ENCODE measurements at regions not wholly inside any gene's neighbourhood (a gene's known extent, or its start where the extent isn't known, plus 50 kb on each side); places are given as distances from the start of the nearest gene placed in this dataset.

- no peak for DNase-seq
These were observed 827.0 kb upstream of the IGFBP3 start for GRCh38 chr7:46747869-46748576.

- DNase-seq, result no peak
These were observed 825.9 kb upstream of the IGFBP3 start for GRCh38 chr7:46746695-46747687.

GRCh38 chr7:46745707-46746090 lies 824.6 kb upstream of the IGFBP3 start:
- DNase-seq, result no peak

GRCh38 chr7:46744957-46745706 lies 824.1 kb upstream of the IGFBP3 start:
- DNase-seq, result no peak

GRCh38 chr7:46742601-46743000 lies 821.5 kb upstream of the IGFBP3 start:
- DNase-seq, result no peak

- DNase-seq, result no peak
These were observed 821.0 kb upstream of the IGFBP3 start for GRCh38 chr7:46741938-46742540.

GRCh38 chr7:46741181-46741580 lies 820.1 kb upstream of the IGFBP3 start:
- DNase-seq, result no peak

- DNase-seq, result no peak
These were observed 818.6 kb upstream of the IGFBP3 start for GRCh38 chr7:46739518-46740234.

- no peak for DNase-seq
These were observed 817.7 kb upstream of the IGFBP3 start for GRCh38 chr7:46738796-46739195.

- no peak for DNase-seq
These were observed 817.1 kb upstream of the IGFBP3 start for GRCh38 chr7:46738165-46738564.

- no peak for DNase-seq
These were observed 804.8 kb upstream of the IGFBP3 start for GRCh38 chr7:46725838-46726237.

- no peak for DNase-seq
These were observed 804.1 kb upstream of the IGFBP3 start for GRCh38 chr7:46725136-46725535.

GRCh38 chr7:46723742-46724141 lies 802.7 kb upstream of the IGFBP3 start:
- DNase-seq, result no peak

GRCh38 chr7:46723003-46723402 lies 801.9 kb upstream of the IGFBP3 start:
- no peak for DNase-seq

GRCh38 chr7:46720761-46721160 lies 799.7 kb upstream of the IGFBP3 start:
- DNase-seq, result no peak

- DNase-seq, result no peak
These were observed 798.5 kb upstream of the IGFBP3 start for GRCh38 chr7:46719616-46720015.

GRCh38 chr7:46716926-46717325 lies 795.9 kb upstream of the IGFBP3 start:
- no peak for DNase-seq

GRCh38 chr7:46715579-46715978 lies 794.5 kb upstream of the IGFBP3 start:
- DNase-seq, result no peak

GRCh38 chr7:46714904-46715303 lies 793.8 kb upstream of the IGFBP3 start:
- DNase-seq, result no peak

GRCh38 chr7:46713868-46714596 lies 793.0 kb upstream of the IGFBP3 start:
- DNase-seq, result no peak

GRCh38 chr7:46710927-46711326 lies 789.9 kb upstream of the IGFBP3 start:
- no peak for DNase-seq

GRCh38 chr7:46707973-46708372 lies 786.9 kb upstream of the IGFBP3 start:
- no peak for DNase-seq
